ENCODE measurements at regions not wholly inside any gene's neighbourhood (a gene's known extent, or its start where the extent isn't known, plus 50 kb on each side); places are given as distances from the start of the nearest gene placed in this dataset.
"Not testable (repeated sequence)": the region's sequence is repeated elsewhere in the genome, so short reads cannot be mapped to it uniquely, and the experiment has no call there.

- DNase-seq (ENCODE audit: low read depth): no peak
- no peak for TF ChIP-seq CTCF (IDR thresholded peaks at IDR 0.05; ENCODE audit: low read length, missing control alignments)
- no peak overlapping the region for H3K4me3 ChIP-seq (replicated peaks; ENCODE audit: low read depth, low read length)
Observed at GRCh38 chr5:7131680-7132079, 264.3 kb upstream of the ADCY2 start.

GRCh38 chr5:7146886-7147285, 249.1 kb upstream of the ADCY2 start:
- no peak for TF ChIP-seq CTCF (IDR thresholded peaks at IDR 0.05; ENCODE audit: low read length, missing control alignments)
- no peak overlapping the region for H3K4me3 ChIP-seq (replicated peaks; ENCODE audit: low read depth, low read length)
- DNase-seq (ENCODE audit: low read depth): no peak

GRCh38 chr5:7157083-7157482, 238.9 kb upstream of the ADCY2 start:
- no peak for DNase-seq (ENCODE audit: low read depth)
- H3K4me3 ChIP-seq (replicated peaks; ENCODE audit: low read depth, low read length): no peak overlapping the region
- TF ChIP-seq CTCF (IDR thresholded peaks at IDR 0.05; ENCODE audit: low read length, missing control alignments): no peak

- no peak for DNase-seq (ENCODE audit: low read depth)
- no peak for TF ChIP-seq CTCF (IDR thresholded peaks at IDR 0.05; ENCODE audit: low read length, missing control alignments)
- no peak overlapping the region for H3K4me3 ChIP-seq (replicated peaks; ENCODE audit: low read depth, low read length)
Observed at GRCh38 chr5:7169240-7169878, 226.6 kb upstream of the ADCY2 start.

- DNase-seq (ENCODE audit: low read depth); H3K4me3 ChIP-seq (replicated peaks; ENCODE audit: low read depth, low read length): not testable (repeated sequence)
Observed at GRCh38 chr5:7170785-7171184, 225.2 kb upstream of the ADCY2 start.

- no peak for DNase-seq (ENCODE audit: low read depth)
- no peak for TF ChIP-seq CTCF (IDR thresholded peaks at IDR 0.05; ENCODE audit: low read length, missing control alignments)
- H3K4me3 ChIP-seq (replicated peaks; ENCODE audit: low read depth, low read length): no peak overlapping the region
Observed at GRCh38 chr5:7179364-7179763, 216.6 kb upstream of the ADCY2 start.

- H3K4me3 ChIP-seq (replicated peaks; ENCODE audit: low read depth, low read length): no peak overlapping the region
- no peak for DNase-seq (ENCODE audit: low read depth)
- no peak for TF ChIP-seq CTCF (IDR thresholded peaks at IDR 0.05; ENCODE audit: low read length, missing control alignments)
Observed at GRCh38 chr5:7181841-7182240, 214.1 kb upstream of the ADCY2 start.

All from fibroblast of pulmonary artery (primary cell).